ENCODE measurements at regions not wholly inside any gene's neighbourhood (a gene's known extent, or its start where the extent isn't known, plus 50 kb on each side); places are given as distances from the start of the nearest gene placed in this dataset.

DNA sequence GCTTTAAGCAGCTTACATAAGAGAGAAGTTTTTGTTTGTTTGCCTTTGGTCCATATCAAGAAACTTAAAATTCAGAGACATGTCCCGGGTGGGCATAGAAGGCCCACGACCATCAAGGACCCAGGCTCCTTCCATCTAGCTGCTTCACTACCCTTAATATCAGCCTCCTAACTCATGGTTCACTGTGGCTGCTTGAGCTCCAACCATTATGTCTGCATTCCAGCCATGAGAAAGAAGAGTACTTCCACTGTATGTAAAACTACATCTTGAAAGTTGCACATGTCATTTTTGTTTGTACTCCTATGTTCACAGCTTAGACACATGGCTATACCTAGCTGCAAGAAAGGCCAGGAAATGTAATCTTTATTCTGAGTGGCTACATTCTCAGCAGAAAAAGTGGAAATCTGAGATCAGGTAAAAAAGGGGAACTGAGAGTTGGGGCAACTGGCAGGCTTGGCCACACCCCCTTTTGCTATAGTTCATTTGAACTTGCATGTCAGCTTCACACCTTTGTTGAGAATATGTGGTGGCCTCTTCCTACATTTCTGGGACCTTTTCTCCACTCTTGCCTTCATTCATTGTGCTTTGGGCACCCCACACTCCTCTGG lies 81.3 kb upstream of the TP53I11 start:
- TF ChIP-seq SIN3A (IDR thresholded peaks at IDR 0.05; ENCODE audit: borderline replicate concordance, insufficient read depth, low read length) (no peak), TAF1 (IDR thresholded peaks at IDR 0.05; ENCODE audit: borderline replicate concordance, insufficient read depth, low read length) (no peak), POLR2AphosphoS5 (IDR thresholded peaks at IDR 0.05; ENCODE audit: low read depth, low read length) (no peak)
- TF ChIP-seq, protein P1, sequence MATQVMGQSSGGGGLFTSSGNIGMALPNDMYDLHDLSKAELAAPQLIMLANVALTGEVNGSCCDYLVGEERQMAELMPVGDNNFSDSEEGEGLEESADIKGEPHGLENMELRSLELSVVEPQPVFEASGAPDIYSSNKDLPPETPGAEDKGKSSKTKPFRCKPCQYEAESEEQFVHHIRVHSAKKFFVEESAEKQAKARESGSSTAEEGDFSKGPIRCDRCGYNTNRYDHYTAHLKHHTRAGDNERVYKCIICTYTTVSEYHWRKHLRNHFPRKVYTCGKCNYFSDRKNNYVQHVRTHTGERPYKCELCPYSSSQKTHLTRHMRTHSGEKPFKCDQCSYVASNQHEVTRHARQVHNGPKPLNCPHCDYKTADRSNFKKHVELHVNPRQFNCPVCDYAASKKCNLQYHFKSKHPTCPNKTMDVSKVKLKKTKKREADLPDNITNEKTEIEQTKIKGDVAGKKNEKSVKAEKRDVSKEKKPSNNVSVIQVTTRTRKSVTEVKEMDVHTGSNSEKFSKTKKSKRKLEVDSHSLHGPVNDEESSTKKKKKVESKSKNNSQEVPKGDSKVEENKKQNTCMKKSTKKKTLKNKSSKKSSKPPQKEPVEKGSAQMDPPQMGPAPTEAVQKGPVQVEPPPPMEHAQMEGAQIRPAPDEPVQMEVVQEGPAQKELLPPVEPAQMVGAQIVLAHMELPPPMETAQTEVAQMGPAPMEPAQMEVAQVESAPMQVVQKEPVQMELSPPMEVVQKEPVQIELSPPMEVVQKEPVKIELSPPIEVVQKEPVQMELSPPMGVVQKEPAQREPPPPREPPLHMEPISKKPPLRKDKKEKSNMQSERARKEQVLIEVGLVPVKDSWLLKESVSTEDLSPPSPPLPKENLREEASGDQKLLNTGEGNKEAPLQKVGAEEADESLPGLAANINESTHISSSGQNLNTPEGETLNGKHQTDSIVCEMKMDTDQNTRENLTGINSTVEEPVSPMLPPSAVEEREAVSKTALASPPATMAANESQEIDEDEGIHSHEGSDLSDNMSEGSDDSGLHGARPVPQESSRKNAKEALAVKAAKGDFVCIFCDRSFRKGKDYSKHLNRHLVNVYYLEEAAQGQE (IDR thresholded peaks at IDR 0.05; ENCODE audit: insufficient read depth in 1 of 2, low read depth in 2 of 2, low read length in 2 of 2): no peak

All from PFSK-1 (cell line).